HS-5 (cell line): ENCODE measurements at regions not wholly inside any gene's neighbourhood (a gene's known extent, or its start where the extent isn't known, plus 50 kb on each side); places are given as distances from the start of the nearest gene placed in this dataset.
"Not testable (repeated sequence)": the region's sequence is repeated elsewhere in the genome, so short reads cannot be mapped to it uniquely, and the experiment has no call there.

Experiments
- DNase-seq: peaks from one replicate; pipeline ENCODE4 v3.0.0-alpha.2; 2012; ENCODE audit warnings: low read depth

DNA sequence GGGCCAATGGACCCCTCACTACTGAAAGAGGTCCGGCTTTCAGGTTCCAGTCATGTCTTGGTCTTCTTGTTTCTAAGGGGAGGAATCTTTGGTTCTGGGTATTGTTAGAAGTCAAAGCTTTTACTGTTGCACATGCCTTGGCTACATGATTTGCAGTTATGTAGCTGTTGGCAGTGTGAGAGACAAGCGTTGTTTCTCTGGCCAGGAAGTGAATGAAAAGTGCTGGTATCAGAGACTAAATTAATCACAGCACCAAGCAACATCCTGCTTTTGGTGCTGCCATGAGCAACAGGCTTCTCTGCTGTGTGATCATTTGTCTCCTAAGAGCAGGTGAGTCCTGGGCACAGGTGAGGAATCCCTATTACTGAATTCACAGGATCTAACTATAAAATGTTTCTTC, 100.1 kb upstream of the PRSS3 start:
- no peak for DNase-seq

- DNase-seq = no peak
Measured at GRCh38 chr9:33695856-33696255, 99.5 kb upstream of the PRSS3 start.

DNA sequence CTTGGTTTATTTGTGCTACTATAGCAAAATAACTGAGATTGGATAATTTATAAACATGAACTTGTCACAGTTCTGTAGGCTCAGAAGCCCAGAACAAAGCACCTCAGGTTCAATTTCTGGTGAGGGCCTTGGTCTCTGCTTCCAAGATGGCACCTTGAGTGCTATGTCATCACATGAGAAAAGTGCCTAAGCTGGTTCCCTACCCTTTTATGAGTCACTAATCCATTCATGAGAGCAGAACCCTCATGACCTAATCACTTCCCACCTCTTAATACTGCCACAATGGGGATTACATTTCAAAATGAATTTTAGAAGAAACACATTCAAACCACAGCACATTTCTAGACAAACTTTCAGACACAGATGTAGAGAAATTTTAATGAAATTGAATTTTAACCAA, 98.2 kb upstream of the PRSS3 start:
- DNase-seq = no peak

GRCh38 chr9:33698267-33698666, 97.1 kb upstream of the PRSS3 start:
- DNase-seq = no peak

GRCh38 chr9:33700940-33701339, 94.4 kb upstream of the PRSS3 start:
- DNase-seq = not testable (repeated sequence)

- DNase-seq = no peak
Measured at GRCh38 chr9:33703430-33704102, 91.8 kb upstream of the PRSS3 start.

- DNase-seq = not testable (repeated sequence)
Measured at GRCh38 chr9:33705440-33705839, 89.9 kb upstream of the PRSS3 start.

DNA sequence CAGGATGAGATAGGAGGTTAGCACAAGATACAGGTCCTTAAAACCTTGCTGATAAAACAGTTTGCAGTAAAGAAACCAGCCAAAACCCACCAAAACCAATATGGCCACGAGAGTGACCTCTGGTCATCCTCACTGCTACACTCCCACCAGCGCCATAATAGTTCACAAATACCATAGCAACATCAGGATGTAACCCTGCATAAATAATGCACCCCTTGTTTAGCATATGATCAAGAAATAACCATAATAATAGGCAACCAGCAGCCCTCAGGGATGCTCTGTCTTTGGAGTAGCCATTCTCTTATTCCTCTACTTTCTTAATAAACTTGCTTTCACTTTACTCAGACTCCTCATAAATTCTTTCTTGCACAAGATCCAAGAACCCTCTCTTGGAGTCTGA, 86.9 kb upstream of the PRSS3 start:
- DNase-seq = no peak

- DNase-seq = no peak
Measured at GRCh38 chr9:33709269-33709668, 86.1 kb upstream of the PRSS3 start.

GRCh38 chr9:33711418-33711817, 83.9 kb upstream of the PRSS3 start:
- not testable (repeated sequence) for DNase-seq

DNA sequence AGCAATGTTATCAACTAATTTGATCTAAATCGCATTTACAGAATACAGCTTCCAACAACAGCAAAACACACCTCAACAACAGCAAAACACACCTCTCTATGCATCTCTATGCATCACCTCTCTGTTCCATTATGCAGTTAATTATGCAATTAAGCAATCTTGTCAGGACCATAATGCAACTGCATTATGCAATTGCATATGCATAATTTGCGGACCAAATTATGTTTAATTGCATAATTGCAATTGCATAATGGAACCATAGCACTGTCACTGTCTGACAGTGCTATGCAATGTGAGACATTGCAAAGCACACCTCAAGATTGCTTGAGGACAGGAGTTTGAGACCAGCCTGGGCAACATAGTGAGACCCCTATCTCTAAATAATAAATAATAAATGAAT, 80.4 kb upstream of the PRSS3 start:
- no peak for DNase-seq

DNA sequence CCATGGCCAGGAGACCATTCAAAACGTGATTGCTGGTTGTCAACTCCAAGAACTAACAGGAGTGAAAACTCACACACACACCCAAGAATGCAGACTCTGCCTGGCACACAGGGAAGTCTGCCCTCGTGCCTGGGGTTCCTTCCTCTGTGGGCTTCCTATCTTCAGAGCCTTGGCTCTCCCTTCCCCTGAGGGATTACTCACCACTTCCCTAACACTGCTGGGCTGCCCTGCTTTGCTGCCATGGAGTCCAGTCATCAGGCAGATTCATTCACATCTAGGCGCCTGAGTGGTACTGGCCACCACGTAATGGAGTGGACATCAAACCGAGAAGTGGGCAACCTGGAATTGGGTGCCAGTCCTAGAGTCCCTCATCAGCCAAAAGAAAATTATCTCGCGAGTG, 76.4 kb upstream of the PRSS3 start:
- DNase-seq = no peak

DNA sequence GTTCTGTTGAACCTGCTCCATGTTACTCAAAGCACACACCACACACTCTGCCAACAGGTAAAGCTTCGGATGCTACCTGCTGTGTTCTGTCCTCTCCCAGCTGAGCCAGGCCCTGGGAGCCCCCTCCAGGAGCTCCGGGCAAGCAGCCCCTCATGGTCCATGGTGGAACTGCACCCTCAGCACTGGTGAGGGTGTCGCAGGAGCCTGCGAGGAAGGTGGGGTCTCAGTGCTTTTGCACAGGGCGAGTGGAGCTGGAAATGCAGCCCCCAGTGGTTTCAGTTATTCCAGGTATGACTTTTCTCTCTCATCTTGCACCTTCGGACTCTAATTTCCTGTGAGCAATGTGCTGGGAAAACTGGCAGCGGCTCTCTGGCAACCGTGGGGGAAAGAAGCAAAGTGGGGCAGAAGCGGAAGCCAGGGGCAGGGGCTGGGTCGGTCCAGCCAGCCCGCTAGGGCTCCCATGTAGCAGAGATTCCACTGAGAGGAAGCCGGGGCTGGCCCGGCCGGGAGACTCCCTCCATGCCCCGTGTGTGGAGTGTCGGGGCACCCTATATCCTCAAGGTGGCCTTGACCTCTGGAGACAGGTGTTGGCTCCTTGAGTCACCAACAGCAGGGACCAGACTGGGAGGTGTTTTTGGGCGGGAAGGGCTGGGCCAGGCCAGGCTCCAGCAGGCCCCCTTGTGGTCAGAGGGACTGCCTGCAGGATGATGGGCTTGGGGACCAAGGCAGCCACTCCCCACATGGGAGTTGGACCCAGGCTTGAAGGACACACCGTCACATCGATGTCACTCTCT, 75.6 kb upstream of the PRSS3 start:
- DNase-seq = no peak

DNA sequence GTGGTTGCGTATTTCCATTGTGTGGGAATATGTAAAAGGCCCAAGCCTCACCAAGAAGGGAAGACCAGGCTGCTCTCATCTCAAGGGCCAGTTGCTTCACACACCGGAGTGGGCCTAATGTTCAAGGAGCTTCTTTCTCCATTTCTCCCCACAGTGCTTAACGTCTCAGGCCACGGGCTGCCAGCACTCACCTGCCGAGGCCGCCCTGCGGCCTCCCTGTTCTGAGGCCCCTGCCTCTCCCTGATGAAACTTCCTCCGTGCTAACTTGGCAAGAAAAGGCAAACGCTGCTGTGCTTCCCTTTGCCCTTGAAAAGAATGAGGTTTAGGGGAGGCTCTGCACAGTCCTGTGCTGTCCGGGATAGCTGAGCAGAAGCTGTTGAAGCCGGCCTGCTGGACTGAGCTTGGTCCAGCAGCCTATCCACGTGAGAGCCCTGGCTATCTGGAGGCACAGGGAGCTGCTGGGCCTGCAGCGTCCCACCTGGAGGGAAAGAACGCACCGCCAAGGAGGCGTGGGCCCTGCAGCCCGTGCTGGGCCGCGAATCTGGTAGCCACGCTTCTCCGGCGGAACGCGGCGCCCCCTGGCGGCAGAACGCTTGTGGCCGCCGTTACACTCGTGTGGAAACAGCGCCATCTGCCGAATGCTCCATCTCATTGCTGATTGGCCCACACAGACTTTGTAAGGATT, 73.5 kb upstream of the PRSS3 start:
- DNase-seq = peak; percentile 44

DNA sequence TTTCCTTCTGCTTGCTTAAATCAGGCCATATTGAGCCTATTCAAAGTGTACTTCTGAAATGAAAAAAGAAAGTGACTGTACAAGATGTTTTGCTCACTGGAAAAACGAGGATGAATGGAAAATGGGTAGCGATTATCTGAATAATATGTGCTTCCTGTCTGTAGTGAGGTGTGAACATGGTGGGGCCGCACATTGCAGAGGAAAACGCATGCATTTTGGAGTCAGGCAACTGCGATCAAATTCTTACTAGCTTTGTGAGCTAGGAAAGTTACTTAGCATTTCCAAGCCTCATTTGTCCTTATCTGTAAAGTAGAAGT, 73.0 kb upstream of the PRSS3 start:
- no peak for DNase-seq

- DNase-seq = no peak
Measured at GRCh38 chr9:33728613-33729012, 66.7 kb upstream of the PRSS3 start.

DNA sequence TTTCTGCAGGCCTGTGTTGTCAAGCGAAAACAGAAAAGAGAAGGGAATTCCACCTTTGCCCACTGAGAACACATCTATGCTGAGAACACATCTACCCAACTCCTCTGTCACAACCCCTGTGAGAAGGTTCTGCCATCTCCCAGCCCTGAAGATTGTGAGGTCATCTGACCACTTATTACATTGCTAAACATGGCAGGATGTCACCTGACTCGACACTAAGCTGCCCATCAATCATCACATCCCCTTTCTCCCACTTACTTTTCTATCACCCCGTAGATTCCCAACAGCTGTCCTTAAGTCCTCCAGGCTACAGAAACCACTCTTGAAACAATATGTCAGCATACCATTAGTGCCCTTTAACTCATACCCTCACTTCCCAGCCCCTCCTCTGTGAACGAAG, 64.2 kb upstream of the PRSS3 start:
- no peak for DNase-seq

GRCh38 chr9:33731625-33732024, 63.7 kb upstream of the PRSS3 start:
- DNase-seq = no peak

GRCh38 chr9:33734247-33734940, 61.0 kb upstream of the PRSS3 start:
- DNase-seq = not testable (repeated sequence)

GRCh38 chr9:33734941-33735835, 60.2 kb upstream of the PRSS3 start:
- not testable (repeated sequence) for DNase-seq

GRCh38 chr9:33737811-33738606, 57.4 kb upstream of the PRSS3 start:
- peak; percentile 25 for DNase-seq
